ENCODE measurements at regions not wholly inside any gene's neighbourhood (a gene's known extent, or its start where the extent isn't known, plus 50 kb on each side); places are given as distances from the start of the nearest gene placed in this dataset.

GRCh38 chr2:215604606-215605005 is 168.7 kb upstream of the FN1 start:
- DNase-seq (ENCODE audit: low read depth, low spot score), result no peak

GRCh38 chr2:215603440-215603839 is 167.6 kb upstream of the FN1 start:
- Histone ChIP-seq H3K4me3 (ENCODE audit: low read length) (no peak overlapping the region), H3K36me3 (ENCODE audit: control insufficient read depth, insufficient read depth, low read length) (no peaks in the 10 kb centered on the region), H3K4me1 (ENCODE audit: control insufficient read depth, insufficient read depth, low read length) (no peaks in the 10 kb centered on the region), H3K9me3 (ENCODE audit: control insufficient read depth, insufficient read depth, low read length) (no peaks in the 10 kb centered on the region), H3K27me3 (ENCODE audit: control insufficient read depth, insufficient read depth, low read length) (no peaks in the 10 kb centered on the region), H3K27ac (ENCODE audit: low read length) (no peak overlapping the region)
- WGBS (ENCODE audit: insufficient coverage, insufficient read length), result no CpG with 5 or more reads among the region's 7 CpGs
- no peak for DNase-seq (ENCODE audit: low read depth, low spot score)

More at GRCh38 chr2:215604606-215605005, 168.7 kb upstream of the FN1 start:
- no CpG with 5 or more reads among the region's 2 CpGs for WGBS (ENCODE audit: insufficient coverage, insufficient read length)
- Histone ChIP-seq H3K27ac (ENCODE audit: low read length) (no peak overlapping the region), H3K4me1 (ENCODE audit: control insufficient read depth, insufficient read depth, low read length) (no peaks in the 10 kb centered on the region), H3K4me3 (ENCODE audit: low read length) (no peak overlapping the region), H3K36me3 (ENCODE audit: control insufficient read depth, insufficient read depth, low read length) (no peaks in the 10 kb centered on the region), H3K9me3 (ENCODE audit: control insufficient read depth, insufficient read depth, low read length) (no peaks in the 10 kb centered on the region), H3K27me3 (ENCODE audit: control insufficient read depth, insufficient read depth, low read length) (no peaks in the 10 kb centered on the region)

- Histone ChIP-seq H3K4me3 (ENCODE audit: low read length) (no peak overlapping the region), H3K4me1 (ENCODE audit: control insufficient read depth, insufficient read depth, low read length) (no peaks in the 10 kb centered on the region), H3K27ac (ENCODE audit: low read length) (no peak overlapping the region), H3K9me3 (ENCODE audit: control insufficient read depth, insufficient read depth, low read length) (no peaks in the 10 kb centered on the region), H3K36me3 (ENCODE audit: control insufficient read depth, insufficient read depth, low read length) (no peaks in the 10 kb centered on the region), H3K27me3 (ENCODE audit: control insufficient read depth, insufficient read depth, low read length) (no peaks in the 10 kb centered on the region)
- WGBS (ENCODE audit: insufficient coverage, insufficient read length), result no CpG with 5 or more reads among the region's 3 CpGs
- no peak for DNase-seq (ENCODE audit: low read depth, low spot score)
Measured at GRCh38 chr2:215602997-215603396, 167.1 kb upstream of the FN1 start.

- Histone ChIP-seq H3K27me3 (ENCODE audit: control insufficient read depth, insufficient read depth, low read length) (no peaks in the 10 kb centered on the region), H3K4me1 (ENCODE audit: control insufficient read depth, insufficient read depth, low read length) (no peaks in the 10 kb centered on the region), H3K36me3 (ENCODE audit: control insufficient read depth, insufficient read depth, low read length) (no peaks in the 10 kb centered on the region), H3K4me3 (ENCODE audit: low read length) (no peak overlapping the region), H3K9me3 (ENCODE audit: control insufficient read depth, insufficient read depth, low read length) (no peaks in the 10 kb centered on the region), H3K27ac (ENCODE audit: low read length) (no peak overlapping the region)
- no CpG with 5 or more reads among the region's 2 CpGs for WGBS (ENCODE audit: insufficient coverage, insufficient read length)
- DNase-seq (ENCODE audit: low read depth, low spot score), result no peak
Measured at GRCh38 chr2:215601990-215602721, 166.3 kb upstream of the FN1 start.

- WGBS (ENCODE audit: insufficient coverage, insufficient read length), result no CpG with 5 or more reads among the region's 3 CpGs
- H3K27me3 ChIP-seq (ENCODE audit: control insufficient read depth, insufficient read depth, low read length), result no peaks in the 10 kb centered on the region
- no peak for DNase-seq (ENCODE audit: low read depth, low spot score)
- no peaks in the 10 kb centered on the region for H3K4me1 ChIP-seq (ENCODE audit: control insufficient read depth, insufficient read depth, low read length)
- H3K9me3 ChIP-seq (ENCODE audit: control insufficient read depth, insufficient read depth, low read length), result no peaks in the 10 kb centered on the region
- no peak overlapping the region for H3K4me3 ChIP-seq (ENCODE audit: low read length)
- no peaks in the 10 kb centered on the region for H3K36me3 ChIP-seq (ENCODE audit: control insufficient read depth, insufficient read depth, low read length)
- no peak overlapping the region for H3K27ac ChIP-seq (ENCODE audit: low read length)
Measured at GRCh38 chr2:215601526-215601925, 165.7 kb upstream of the FN1 start.

- Histone ChIP-seq H3K27me3 (ENCODE audit: control insufficient read depth, insufficient read depth, low read length) (no peaks in the 10 kb centered on the region), H3K36me3 (ENCODE audit: control insufficient read depth, insufficient read depth, low read length) (no peaks in the 10 kb centered on the region), H3K27ac (ENCODE audit: low read length) (no peak overlapping the region), H3K9me3 (ENCODE audit: control insufficient read depth, insufficient read depth, low read length) (no peaks in the 10 kb centered on the region), H3K4me3 (ENCODE audit: low read length) (no peak overlapping the region), H3K4me1 (ENCODE audit: control insufficient read depth, insufficient read depth, low read length) (no peaks in the 10 kb centered on the region)
- WGBS (ENCODE audit: insufficient coverage, insufficient read length), result no CpG with 5 or more reads among the region's 3 CpGs
- no peak for DNase-seq (ENCODE audit: low read depth, low spot score)
Measured at GRCh38 chr2:215598376-215598975, 162.6 kb upstream of the FN1 start.

- H3K27ac ChIP-seq (ENCODE audit: low read length), result no peak overlapping the region
- WGBS (ENCODE audit: insufficient coverage, insufficient read length), result no CpG with 5 or more reads among the region's 3 CpGs
- no peaks in the 10 kb centered on the region for H3K9me3 ChIP-seq (ENCODE audit: control insufficient read depth, insufficient read depth, low read length)
- no peaks in the 10 kb centered on the region for H3K4me1 ChIP-seq (ENCODE audit: control insufficient read depth, insufficient read depth, low read length)
- no peaks in the 10 kb centered on the region for H3K27me3 ChIP-seq (ENCODE audit: control insufficient read depth, insufficient read depth, low read length)
- no peak for DNase-seq (ENCODE audit: low read depth, low spot score)
- no peak overlapping the region for H3K4me3 ChIP-seq (ENCODE audit: low read length)
- H3K36me3 ChIP-seq (ENCODE audit: control insufficient read depth, insufficient read depth, low read length), result no peaks in the 10 kb centered on the region
Measured at GRCh38 chr2:215597577-215597976, 161.7 kb upstream of the FN1 start.

GRCh38 chr2:215594766-215595165 is 158.9 kb upstream of the FN1 start:
- no peak for DNase-seq (ENCODE audit: low read depth, low spot score)
- no CpG with 5 or more reads among the region's 2 CpGs for WGBS (ENCODE audit: insufficient coverage, insufficient read length)
- Histone ChIP-seq H3K4me3 (ENCODE audit: low read length) (no peak overlapping the region), H3K4me1 (ENCODE audit: control insufficient read depth, insufficient read depth, low read length) (no peaks in the 10 kb centered on the region), H3K9me3 (ENCODE audit: control insufficient read depth, insufficient read depth, low read length) (no peaks in the 10 kb centered on the region), H3K27me3 (ENCODE audit: control insufficient read depth, insufficient read depth, low read length) (no peaks in the 10 kb centered on the region), H3K36me3 (ENCODE audit: control insufficient read depth, insufficient read depth, low read length) (no peaks in the 10 kb centered on the region), H3K27ac (ENCODE audit: low read length) (no peak overlapping the region)

GRCh38 chr2:215590010-215590745 is 154.3 kb upstream of the FN1 start:
- no peaks in the 10 kb centered on the region for H3K9me3 ChIP-seq (ENCODE audit: control insufficient read depth, insufficient read depth, low read length)
- no peak for DNase-seq (ENCODE audit: low read depth, low spot score)
- WGBS (ENCODE audit: insufficient coverage, insufficient read length), result no CpG with 5 or more reads among the region's 6 CpGs
- H3K4me3 ChIP-seq (ENCODE audit: low read length), result no peak overlapping the region
- no peaks in the 10 kb centered on the region for H3K4me1 ChIP-seq (ENCODE audit: control insufficient read depth, insufficient read depth, low read length)
- no peaks in the 10 kb centered on the region for H3K27me3 ChIP-seq (ENCODE audit: control insufficient read depth, insufficient read depth, low read length)
- no peaks in the 10 kb centered on the region for H3K36me3 ChIP-seq (ENCODE audit: control insufficient read depth, insufficient read depth, low read length)
- no peak overlapping the region for H3K27ac ChIP-seq (ENCODE audit: low read length)

GRCh38 chr2:215583881-215584280 is 148.0 kb upstream of the FN1 start:
- no peaks in the 10 kb centered on the region for H3K36me3 ChIP-seq (ENCODE audit: control insufficient read depth, insufficient read depth, low read length)
- DNase-seq (ENCODE audit: low read depth, low spot score), result no peak
- no peak overlapping the region for H3K27ac ChIP-seq (ENCODE audit: low read length)
- H3K9me3 ChIP-seq (ENCODE audit: control insufficient read depth, insufficient read depth, low read length), result no peaks in the 10 kb centered on the region
- no peak overlapping the region for H3K4me3 ChIP-seq (ENCODE audit: low read length)
- WGBS (ENCODE audit: insufficient coverage, insufficient read length), result no CpG with 5 or more reads among the region's 1 CpG
- H3K4me1 ChIP-seq (ENCODE audit: control insufficient read depth, insufficient read depth, low read length), result no peaks in the 10 kb centered on the region
- H3K27me3 ChIP-seq (ENCODE audit: control insufficient read depth, insufficient read depth, low read length), result no peaks in the 10 kb centered on the region

Data from iPS DF 6.9 (cell line).